Activated naive CD8-positive, alpha-beta T cell treated with anti-CD3 and anti-CD28 coated beads, Interleukin-2, amount 50 U/mL, for 24 hours (primary cell): ENCODE measurements at regions not wholly inside any gene's neighbourhood (a gene's known extent, or its start where the extent isn't known, plus 50 kb on each side); places are given as distances from the start of the nearest gene placed in this dataset.
"Not testable (repeated sequence)": the region's sequence is repeated elsewhere in the genome, so short reads cannot be mapped to it uniquely, and the experiment has no call there.

ENCODE experiments used
- ATAC-seq: fragments of 150-1000 bp; cut with Tn5 transposase; one replicate; pipeline ENCODE4 v1.10.0; 2021
- DNase-seq: peaks from one replicate; pipeline ENCODE4 v3.0.0; 2021
- H3K27ac Mint-ChIP-seq: one replicate; pipeline ENCODE4 v1.8.0; 2021; ENCODE audit warnings: mild to moderate bottlenecking, mixed read lengths
- H3K27me3 Mint-ChIP-seq: one replicate; pipeline ENCODE4 v1.8.0; 2021; ENCODE audit warnings: mixed read lengths
- H3K36me3 Mint-ChIP-seq: one replicate; pipeline ENCODE4 v1.8.0; 2021; ENCODE audit warnings: low read depth, mixed read lengths
- H3K4me1 Mint-ChIP-seq: one replicate; pipeline ENCODE4 v1.8.0; 2021; ENCODE audit warnings: mixed read lengths
- H3K4me3 Mint-ChIP-seq: one replicate; pipeline ENCODE4 v1.8.0; 2021; ENCODE audit warnings: mild to moderate bottlenecking, moderate library complexity, mixed read lengths
- H3K9me3 Mint-ChIP-seq: one replicate; pipeline ENCODE4 v1.8.0; 2021; ENCODE audit warnings: mixed read lengths

DNA sequence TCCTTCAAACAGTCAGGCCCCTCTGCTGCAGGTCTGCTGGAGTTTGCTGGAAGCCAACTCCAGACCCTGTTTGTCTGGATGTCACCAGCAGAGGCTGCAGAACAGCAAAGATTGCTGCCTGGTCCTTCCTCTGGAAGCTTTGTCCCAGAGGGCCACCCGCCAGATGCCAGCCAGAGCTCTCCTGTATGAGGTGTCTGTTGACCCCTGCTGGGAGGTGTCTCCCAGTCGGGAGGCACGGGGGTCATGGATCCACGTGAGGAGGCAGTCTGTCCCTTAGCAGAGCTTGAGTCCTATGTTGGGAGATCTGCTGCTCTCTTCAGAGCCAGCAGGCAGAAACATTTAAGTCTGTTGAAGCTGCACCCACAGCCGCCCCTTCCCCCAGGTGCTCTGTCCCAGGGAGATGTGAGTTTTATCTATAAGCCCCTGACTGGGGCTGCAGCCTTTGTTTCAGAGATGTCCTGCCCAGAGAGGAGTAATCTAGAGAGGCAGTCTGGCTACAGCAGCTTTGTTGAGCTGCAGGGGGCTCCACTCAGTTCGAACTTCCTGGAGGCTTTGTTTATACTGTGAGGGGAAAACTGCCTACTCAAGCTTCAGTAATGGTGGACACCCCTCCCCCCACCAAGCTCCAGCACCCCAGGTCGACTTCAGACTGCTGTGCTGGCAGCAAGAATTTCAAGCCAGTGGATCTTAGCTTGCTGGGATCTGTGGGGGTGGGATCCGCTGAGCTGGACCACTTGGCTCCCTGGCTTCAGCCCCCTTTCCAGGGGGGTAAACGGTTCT is 72.1 kb downstream of the OGFRL1 start:
- not testable (repeated sequence) for H3K9me3 Mint-ChIP-seq, H3K4me3 Mint-ChIP-seq, H3K27ac Mint-ChIP-seq, ATAC-seq, H3K27me3 Mint-ChIP-seq, H3K4me1 Mint-ChIP-seq, DNase-seq, H3K36me3 Mint-ChIP-seq

DNA sequence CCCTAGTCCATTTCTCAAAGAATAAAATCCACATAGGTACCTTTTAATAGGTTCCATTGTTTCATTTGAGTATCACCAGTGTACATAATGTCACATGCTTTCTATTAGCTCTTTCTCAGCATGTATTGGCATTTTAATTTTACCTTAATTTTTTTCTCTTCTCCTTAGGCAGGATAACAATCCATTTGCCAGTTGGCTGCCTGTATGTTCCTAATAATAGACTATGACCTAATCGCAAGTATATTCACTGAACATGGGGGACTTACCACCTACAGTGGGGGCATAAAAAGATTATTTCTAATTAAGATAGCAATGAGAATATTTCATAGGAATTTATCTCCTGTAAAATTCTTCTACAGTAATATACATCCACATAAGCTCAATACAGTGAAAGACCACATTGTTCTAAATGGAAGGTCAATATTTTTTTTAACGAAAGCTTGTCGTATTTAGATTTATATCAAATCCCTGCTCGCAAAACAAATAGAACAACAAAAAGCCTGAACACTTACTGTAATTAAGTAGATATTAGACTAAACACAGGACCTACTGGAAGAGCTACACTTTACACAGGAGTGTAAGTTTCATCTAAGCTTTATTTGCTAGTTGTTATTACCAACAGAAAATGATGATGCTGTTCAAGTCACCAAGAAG is 76.4 kb downstream of the OGFRL1 start:
- ATAC-seq (no peak), DNase-seq (no peak)
- Mint-ChIP-seq H3K9me3 (no peaks in the 10 kb centered on the region), H3K4me1 (peaks cover 4% of the 10 kb centered on the region), H3K27me3 (peaks cover 13% of the 10 kb centered on the region), H3K27ac (no peak overlapping the region), H3K36me3 (no peaks in the 10 kb centered on the region), H3K4me3 (no peak overlapping the region)

DNA sequence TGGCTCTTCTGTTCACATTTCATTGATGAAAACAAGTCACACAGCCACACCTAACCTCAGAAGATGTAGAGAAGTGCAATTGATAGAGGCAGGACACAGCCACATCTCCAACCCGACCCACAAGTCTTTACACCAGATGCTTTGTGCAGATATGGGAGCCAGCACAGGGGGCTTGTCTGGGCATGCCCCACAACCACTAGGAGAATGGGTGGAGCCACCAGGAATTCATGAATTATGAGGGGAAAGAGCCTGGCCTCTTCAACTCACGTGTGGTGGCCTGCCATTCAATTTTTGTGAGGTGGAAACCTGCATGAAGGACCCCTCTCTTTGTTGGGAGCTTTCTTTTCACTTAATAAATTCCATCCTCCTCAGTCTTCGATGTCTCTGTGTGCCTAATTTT is 79.1 kb downstream of the OGFRL1 start:
- Mint-ChIP-seq H3K36me3 (no peaks in the 10 kb centered on the region), H3K4me1 (peaks cover 4% of the 10 kb centered on the region), H3K4me3 (no peak overlapping the region), H3K27me3 (peaks cover 12% of the 10 kb centered on the region), H3K9me3 (no peaks in the 10 kb centered on the region), H3K27ac (no peak overlapping the region)
- no peak for ATAC-seq
- DNase-seq, result no peak

DNA sequence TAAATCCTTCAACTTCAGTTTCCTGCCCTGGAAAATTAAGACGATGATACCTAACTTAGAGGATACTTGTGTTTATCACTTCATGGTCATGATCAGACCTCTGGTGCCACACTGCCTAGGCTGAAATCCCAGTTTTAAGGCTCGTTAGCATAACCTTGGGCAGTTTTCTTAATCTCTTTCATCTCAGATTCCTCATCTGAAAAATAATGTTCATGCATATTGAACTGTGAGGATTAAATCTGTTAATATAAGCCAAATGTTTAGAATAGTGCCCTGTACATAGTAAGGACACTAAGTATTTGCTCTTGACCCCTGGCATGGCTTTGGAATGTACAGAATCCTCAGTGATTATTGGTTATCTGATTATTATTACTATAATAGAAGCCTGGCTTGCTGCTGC is 79.7 kb downstream of the OGFRL1 start:
- H3K4me1 Mint-ChIP-seq, result peaks cover 4% of the 10 kb centered on the region
- H3K9me3 Mint-ChIP-seq, result no peaks in the 10 kb centered on the region
- no peaks in the 10 kb centered on the region for H3K36me3 Mint-ChIP-seq
- DNase-seq, result no peak
- ATAC-seq, result no peak
- no peak overlapping the region for H3K4me3 Mint-ChIP-seq
- no peak overlapping the region for H3K27ac Mint-ChIP-seq
- peaks cover 10% of the 10 kb centered on the region for H3K27me3 Mint-ChIP-seq

DNA sequence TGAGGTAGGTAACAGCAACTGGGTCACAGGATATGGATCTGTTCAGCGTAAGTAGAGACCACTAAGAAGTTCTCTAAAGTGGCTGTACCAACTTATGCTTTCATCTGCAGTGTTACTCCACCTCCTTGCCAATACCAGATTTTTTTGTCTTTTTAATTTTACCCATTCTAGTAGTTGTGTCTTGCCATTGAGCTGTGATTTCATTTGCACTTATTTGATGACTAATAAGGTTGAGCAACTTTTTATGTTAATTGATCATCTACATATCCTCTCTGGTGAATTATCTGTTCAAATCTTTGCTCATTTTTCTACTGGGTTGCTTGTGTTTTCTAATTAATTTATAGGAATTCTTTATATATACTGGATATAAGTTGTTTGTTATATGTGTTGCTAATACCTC is 82.9 kb downstream of the OGFRL1 start:
- ATAC-seq, result no peak

GRCh38 chr6:71373943-71374342 is 85.3 kb downstream of the OGFRL1 start:
- Mint-ChIP-seq H3K4me3 (no peak overlapping the region), H3K27me3 (peaks cover 14% of the 10 kb centered on the region), H3K9me3 (no peaks in the 10 kb centered on the region), H3K27ac (no peak overlapping the region), H3K36me3 (no peaks in the 10 kb centered on the region), H3K4me1 (no peaks in the 10 kb centered on the region)
- ATAC-seq (no peak), DNase-seq (no peak)

More for the DNA sequence above, 82.9 kb downstream of the OGFRL1 start:
- H3K27ac Mint-ChIP-seq, result no peak overlapping the region
- H3K9me3 Mint-ChIP-seq, result no peaks in the 10 kb centered on the region
- no peak overlapping the region for H3K4me3 Mint-ChIP-seq
- no peaks in the 10 kb centered on the region for H3K36me3 Mint-ChIP-seq
- DNase-seq, result no peak
- H3K27me3 Mint-ChIP-seq, result peaks cover 18% of the 10 kb centered on the region
- H3K4me1 Mint-ChIP-seq, result peaks cover 1% of the 10 kb centered on the region

DNA sequence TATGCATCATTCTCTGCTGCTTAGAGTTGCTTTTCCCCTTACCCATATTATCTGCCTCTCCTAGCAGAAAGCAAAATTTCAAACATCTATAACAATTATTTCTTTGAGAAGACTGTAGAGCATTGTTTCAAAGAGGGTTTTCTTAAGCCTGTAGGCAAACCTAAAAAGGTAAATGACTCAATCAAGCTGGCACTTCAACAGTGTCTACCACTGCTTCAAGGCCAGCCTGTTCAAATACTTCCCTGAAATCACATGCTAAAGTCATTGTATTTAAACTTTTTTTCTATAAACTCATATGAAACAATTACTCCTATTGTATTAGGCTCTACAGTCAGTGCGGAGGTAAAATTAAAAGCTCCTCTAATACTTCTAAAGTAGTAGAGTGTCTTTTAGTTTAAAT is 87.1 kb downstream of the OGFRL1 start:
- Mint-ChIP-seq H3K4me3 (no peak overlapping the region), H3K27me3 (peaks cover 15% of the 10 kb centered on the region), H3K36me3 (no peaks in the 10 kb centered on the region), H3K27ac (no peak overlapping the region), H3K9me3 (no peaks in the 10 kb centered on the region), H3K4me1 (no peaks in the 10 kb centered on the region)
- DNase-seq, result no peak
- ATAC-seq, result no peak

- no peaks in the 10 kb centered on the region for H3K4me1 Mint-ChIP-seq
- no peak for ATAC-seq
- peaks cover 11% of the 10 kb centered on the region for H3K27me3 Mint-ChIP-seq
- no peak overlapping the region for H3K4me3 Mint-ChIP-seq
- no peak for DNase-seq
- no peaks in the 10 kb centered on the region for H3K9me3 Mint-ChIP-seq
- H3K27ac Mint-ChIP-seq, result no peak overlapping the region
- H3K36me3 Mint-ChIP-seq, result no peaks in the 10 kb centered on the region
Observed at GRCh38 chr6:71376830-71377229, 88.2 kb downstream of the OGFRL1 start.

GRCh38 chr6:71383476-71383875 is 94.9 kb downstream of the OGFRL1 start:
- no peak for ATAC-seq
- Mint-ChIP-seq H3K4me1 (no peaks in the 10 kb centered on the region), H3K36me3 (no peaks in the 10 kb centered on the region), H3K27me3 (peaks cover 10% of the 10 kb centered on the region), H3K9me3 (no peaks in the 10 kb centered on the region), H3K4me3 (no peak overlapping the region), H3K27ac (no peak overlapping the region)
- no peak for DNase-seq

- Mint-ChIP-seq H3K4me3 (no peak overlapping the region), H3K27ac (no peak overlapping the region), H3K9me3 (no peaks in the 10 kb centered on the region), H3K36me3 (no peaks in the 10 kb centered on the region), H3K27me3 (peaks cover 10% of the 10 kb centered on the region), H3K4me1 (no peaks in the 10 kb centered on the region)
- ATAC-seq, result no peak
- DNase-seq, result no peak
Observed at GRCh38 chr6:71383901-71384489, 95.4 kb downstream of the OGFRL1 start.

- no peak overlapping the region for H3K4me3 Mint-ChIP-seq
- DNase-seq, result no peak
- H3K27ac Mint-ChIP-seq, result no peak overlapping the region
- H3K36me3 Mint-ChIP-seq, result no peaks in the 10 kb centered on the region
- no peaks in the 10 kb centered on the region for H3K9me3 Mint-ChIP-seq
- peaks cover 14% of the 10 kb centered on the region for H3K27me3 Mint-ChIP-seq
- no peak for ATAC-seq
- H3K4me1 Mint-ChIP-seq, result no peaks in the 10 kb centered on the region
Observed at GRCh38 chr6:71385111-71385822, 96.7 kb downstream of the OGFRL1 start.

DNA sequence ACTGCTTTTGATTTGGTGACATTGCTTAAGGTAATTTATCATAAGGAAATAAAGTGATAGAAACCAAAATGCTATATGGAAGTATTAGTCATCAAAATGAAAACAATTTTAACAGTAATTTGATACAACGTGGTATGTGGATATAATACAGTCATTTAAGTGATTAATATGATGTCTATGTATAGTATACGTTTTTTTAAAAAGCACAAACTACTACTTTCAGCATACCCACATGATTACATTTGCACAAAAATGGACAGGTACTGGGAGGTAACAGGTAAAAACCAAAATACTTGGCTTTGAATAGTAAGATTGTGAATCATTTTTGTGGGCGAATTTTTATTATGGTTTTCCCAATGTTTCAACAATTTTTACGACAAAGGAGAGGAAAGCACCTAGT is 97.6 kb downstream of the OGFRL1 start:
- no peak for DNase-seq
- Mint-ChIP-seq H3K27me3 (peaks cover 11% of the 10 kb centered on the region), H3K27ac (no peak overlapping the region), H3K4me3 (no peak overlapping the region), H3K9me3 (no peaks in the 10 kb centered on the region), H3K36me3 (no peaks in the 10 kb centered on the region), H3K4me1 (no peaks in the 10 kb centered on the region)
- no peak for ATAC-seq

DNA sequence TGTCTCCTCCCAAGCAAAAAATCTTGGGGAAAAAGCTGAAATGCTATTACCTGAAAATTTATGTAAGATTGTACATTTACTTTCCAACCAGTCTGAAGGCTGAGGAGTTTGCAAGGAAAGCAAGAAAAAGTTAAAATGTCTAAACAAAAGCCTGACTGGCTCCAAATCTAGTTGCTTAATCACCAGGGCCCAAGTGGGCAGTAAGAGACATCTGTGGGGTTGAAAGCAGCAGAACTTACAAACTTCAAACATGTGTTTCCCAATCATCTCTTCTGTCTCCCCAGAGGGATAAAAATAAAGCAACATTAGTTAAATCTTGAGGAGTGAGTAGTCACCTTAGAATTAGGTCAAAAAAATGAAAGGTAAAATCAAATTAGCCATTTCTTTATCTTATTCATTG is 98.6 kb downstream of the OGFRL1 start:
- H3K36me3 Mint-ChIP-seq, result no peaks in the 10 kb centered on the region
- no peak for DNase-seq

DNA sequence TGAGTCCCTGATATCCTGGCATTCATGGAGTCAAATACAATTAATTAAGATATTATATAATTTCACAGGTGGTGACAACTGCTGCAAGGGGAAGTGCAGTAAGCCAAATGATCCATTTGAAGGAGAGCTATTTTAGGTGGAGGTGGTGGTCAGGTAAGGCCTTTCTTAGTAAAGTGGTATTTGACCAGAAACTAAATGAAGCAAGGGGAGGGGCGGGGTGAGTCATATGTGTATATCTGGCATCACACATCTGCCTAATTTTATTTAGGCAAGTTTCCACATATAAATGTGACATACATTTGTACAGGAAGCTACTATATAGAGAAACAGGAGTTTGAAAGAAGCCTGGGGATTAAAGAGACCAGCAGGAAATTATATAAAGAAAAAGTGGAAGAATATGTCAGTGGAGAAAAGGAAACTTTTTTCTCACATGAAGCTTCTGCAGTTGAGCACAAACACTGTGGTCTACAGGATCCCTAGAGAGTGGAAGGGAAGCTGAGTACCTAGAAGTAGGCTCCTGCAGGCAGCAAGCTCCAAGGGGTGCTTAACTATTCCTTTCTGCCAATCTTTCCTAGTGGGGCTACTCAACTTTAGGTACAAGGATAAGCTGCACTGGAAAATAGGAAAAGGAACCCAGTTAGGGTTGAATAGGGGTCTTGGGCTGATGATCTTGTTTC is 99.6 kb downstream of the OGFRL1 start:
- Mint-ChIP-seq H3K4me1 (no peaks in the 10 kb centered on the region), H3K27me3 (peaks cover 9% of the 10 kb centered on the region)
- no peak for ATAC-seq

More for the DNA sequence above, 98.6 kb downstream of the OGFRL1 start:
- ATAC-seq, result no peak
- Mint-ChIP-seq H3K9me3 (no peaks in the 10 kb centered on the region), H3K27me3 (peaks cover 11% of the 10 kb centered on the region), H3K27ac (no peak overlapping the region), H3K4me1 (no peaks in the 10 kb centered on the region), H3K4me3 (no peak overlapping the region)

More for the DNA sequence above, 99.6 kb downstream of the OGFRL1 start:
- H3K4me3 Mint-ChIP-seq, result no peak overlapping the region
- H3K9me3 Mint-ChIP-seq, result no peaks in the 10 kb centered on the region
- DNase-seq, result no peak
- no peaks in the 10 kb centered on the region for H3K36me3 Mint-ChIP-seq
- no peak overlapping the region for H3K27ac Mint-ChIP-seq
